H1 (cell line): ENCODE measurements at regions not wholly inside any gene's neighbourhood (a gene's known extent, or its start where the extent isn't known, plus 50 kb on each side); places are given as distances from the start of the nearest gene placed in this dataset.
A peak's percentile ranks its signal among the peaks of the same experiment; 100 is the strongest.

ENCODE experiments used
- CTCF ChIA-PET: fragments of 300-600 bp; sonication (Branson Sonifier 250); formaldehyde crosslinking; loops from one replicate; lab custom pipeline; 2021; ENCODE audit not compliant: partially characterized antibody; lab: Charles Lee
- POLR2A ChIA-PET: fragments of 300-600 bp; sonication (Branson Sonifier 250); formaldehyde crosslinking; loops from one replicate; lab custom pipeline; 2021; ENCODE audit warnings: inconsistent platforms; ENCODE audit not compliant: partially characterized antibody; lab: Charles Lee
- DNase-seq, 2 experiments: peaks; one replicate each; pipeline versions ENCODE4 v3.0.0 to v3.0.0-alpha.2; 2010 to 2022; ENCODE audit warnings: low spot score in 2 of 2, low read depth in 1 of 2, mixed read lengths in 1 of 2
- FAIRE-seq: peaks from 2 replicates; lab custom pipeline; 2011; peaks lifted over from hg19 to GRCh38; lab: Jason Lieb, UNC
- H2AFZ ChIP-seq: 2 replicates; pipeline ENCODE4 v1.8.1; 2012; ENCODE audit warnings: low read length, inconsistent platforms
- H2AK5ac ChIP-seq: 2 replicates; pipeline ENCODE4 v1.6.1; 2013; ENCODE audit warnings: low read depth, low read length
- H2BK120ac ChIP-seq: replicated peaks from 2 replicates; pipeline ENCODE3; 2013; ENCODE audit warnings: low read depth, low read length, inconsistent platforms
- H2BK12ac ChIP-seq: 2 replicates; pipeline ENCODE4 v1.6.1; 2013; ENCODE audit warnings: low read depth, low read length
- H2BK15ac ChIP-seq: 2 replicates; pipeline ENCODE4 v1.6.1; 2013; ENCODE audit warnings: low read length
- H2BK20ac ChIP-seq: 2 replicates; pipeline ENCODE4 v1.6.1; 2013; ENCODE audit warnings: low read length
- H2BK5ac ChIP-seq: 2 replicates; pipeline ENCODE4 v1.6.1; 2013; ENCODE audit warnings: low read depth, low read length
- H3K14ac ChIP-seq: 2 replicates; pipeline ENCODE4 v1.6.1; 2013; ENCODE audit warnings: inconsistent platforms; ENCODE audit not compliant: insufficient read length
- H3K18ac ChIP-seq: 2 replicates; pipeline ENCODE4 v1.6.1; 2013; ENCODE audit warnings: low read length; ENCODE audit errors: extremely low read depth
- H3K23ac ChIP-seq: 2 replicates; pipeline ENCODE4 v1.6.1; 2013; ENCODE audit warnings: inconsistent platforms; ENCODE audit not compliant: insufficient read length
- H3K23me2 ChIP-seq: 2 replicates; pipeline ENCODE4 v1.6.1; 2013; ENCODE audit warnings: low read depth, low read length
- H3K27ac ChIP-seq: 2 replicates; pipeline ENCODE4 v1.6.1; 2011; ENCODE audit warnings: low read depth, low read length, inconsistent platforms
- H3K27me3 ChIP-seq, 4 experiments: replicated peaks in 1 of 4; 1 replicate in 1 of 4; 2 replicates in 3 of 4; pipeline versions ENCODE4 v1.6.1 to v1.8.1; 2011 to 2013; ENCODE audit warnings: low read length in 3 of 4, mild to moderate bottlenecking in 3 of 4, inconsistent platforms in 2 of 4, mixed read lengths in 2 of 4, moderate library complexity in 1 of 4; ENCODE audit not compliant: control insufficient read depth in 3 of 4, insufficient read depth in 3 of 4; ENCODE audit errors: extremely low read depth in 1 of 4
- H3K36me3 ChIP-seq, 4 experiments: 2 replicates each; pipeline versions ENCODE4 v1.6.1 to v1.8.1; 2011 to 2013; ENCODE audit warnings: mild to moderate bottlenecking in 4 of 4, low read length in 3 of 4, moderate library complexity in 2 of 4, control low read depth in 1 of 4, inconsistent platforms in 1 of 4; ENCODE audit not compliant: insufficient read depth in 4 of 4, control insufficient read depth in 2 of 4
- H3K4ac ChIP-seq: replicated peaks from 2 replicates; pipeline ENCODE3; 2013; ENCODE audit warnings: low read length, low read depth, mixed read lengths, inconsistent platforms; ENCODE audit not compliant: insufficient read length
- H3K4me1 ChIP-seq, 4 experiments: replicated peaks in 1 of 4; 1 replicate in 1 of 4; 2 replicates in 3 of 4; pipeline versions ENCODE4 v1.6.1 to v1.8.1; 2011 to 2013; ENCODE audit warnings: low read length in 3 of 4, inconsistent platforms in 2 of 4, mixed read lengths in 1 of 4; ENCODE audit not compliant: insufficient read depth in 4 of 4, control insufficient read depth in 3 of 4
- H3K4me2 ChIP-seq, 2 experiments: 2 replicates each; pipeline versions ENCODE4 v1.6.1 to v1.8.1; 2011 to 2013; ENCODE audit warnings: low read depth in 2 of 2, low read length in 2 of 2, control low read depth in 1 of 2, inconsistent platforms in 1 of 2, mild to moderate bottlenecking in 1 of 2; ENCODE audit not compliant: insufficient read depth in 1 of 2
- H3K4me3 ChIP-seq, 4 experiments: fragments of 200-600, 300-600 bp in 1 of 4; sonication (generic), shearing (Covaris generic), sonication (Bioruptor Twin) in 1 of 4; 2 replicates each; pipeline versions ENCODE4 v1.5.1 to v1.8.1; 2011 to 2016; ENCODE audit warnings: low read length in 4 of 4, low read depth in 3 of 4, control low read depth in 2 of 4, inconsistent platforms in 2 of 4, mild to moderate bottlenecking in 2 of 4, mixed read lengths in 1 of 4, moderate library complexity in 1 of 4; ENCODE audit not compliant: insufficient read depth in 2 of 4; ENCODE audit errors: extremely low read depth in 1 of 4
- H3K56ac ChIP-seq: replicated peaks from 2 replicates; pipeline ENCODE3; 2013; ENCODE audit warnings: low read depth, mild to moderate bottlenecking, mixed read lengths, low read length, inconsistent platforms; ENCODE audit not compliant: insufficient read length
- H3K79me1 ChIP-seq: 2 replicates; pipeline ENCODE4 v1.6.1; 2013; ENCODE audit warnings: low read depth, low read length, control low read depth
- H3K79me2 ChIP-seq, 2 experiments: 2 replicates each; pipeline versions ENCODE4 v1.6.1 to v1.8.1; 2012 to 2013; ENCODE audit warnings: low read length in 2 of 2, mild to moderate bottlenecking in 2 of 2, inconsistent platforms in 1 of 2; ENCODE audit not compliant: insufficient read depth in 2 of 2, control insufficient read depth in 1 of 2
- H3K9ac ChIP-seq, 4 experiments: replicated peaks in 1 of 4; 1 replicate in 1 of 4; 2 replicates in 3 of 4; pipeline versions ENCODE4 v1.6.1 to v1.8.1; 2011 to 2013; ENCODE audit warnings: low read depth in 3 of 4, low read length in 3 of 4, control low read depth in 2 of 4, mild to moderate bottlenecking in 2 of 4, moderate library complexity in 2 of 4, inconsistent platforms in 1 of 4; ENCODE audit errors: extremely low read depth in 1 of 4
- H3K9me3 ChIP-seq, 2 experiments: 2 replicates each; pipeline versions ENCODE4 v1.6.1 to v1.8.1; 2012 to 2013; ENCODE audit warnings: mild to moderate bottlenecking in 2 of 2, moderate library complexity in 2 of 2, control low read depth in 1 of 2, inconsistent platforms in 1 of 2, low read depth in 1 of 2, low read length in 1 of 2, mixed read lengths in 1 of 2; ENCODE audit not compliant: insufficient read depth in 2 of 2
- H4K20me1 ChIP-seq, 2 experiments: replicated peaks in 1 of 2; 2 replicates each; pipeline versions ENCODE3 to v1.8.1; 2011 to 2013; ENCODE audit warnings: inconsistent platforms in 2 of 2, low read length in 2 of 2, mild to moderate bottlenecking in 1 of 2; ENCODE audit not compliant: insufficient read depth in 2 of 2, control insufficient read depth in 1 of 2
- H4K5ac ChIP-seq: 2 replicates; pipeline ENCODE4 v1.6.1; 2013; ENCODE audit warnings: low read length, low read depth, mixed read lengths, inconsistent platforms; ENCODE audit not compliant: insufficient read length
- H4K8ac ChIP-seq: 2 replicates; pipeline ENCODE4 v1.8.0; 2013; ENCODE audit warnings: mild to moderate bottlenecking, moderate library complexity, low read length, inconsistent platforms; ENCODE audit not compliant: insufficient read depth; ENCODE audit errors: extremely low read depth
- H4K91ac ChIP-seq: replicated peaks from 2 replicates; pipeline ENCODE3; 2013; ENCODE audit warnings: low read length, mixed read lengths, inconsistent platforms; ENCODE audit not compliant: insufficient read length
- GABPA ChIP-seq: IDR thresholded peaks from 2 replicates; pipeline ENCODE4 v1.6.1; 2011; ENCODE audit warnings: mild to moderate bottlenecking, low read length, moderate library complexity, borderline replicate concordance; ENCODE audit not compliant: insufficient read depth
- GTF2F1 ChIP-seq: IDR thresholded peaks from 2 replicates; pipeline ENCODE4 v1.6.1; 2012; ENCODE audit warnings: low read depth, low read length, improper control_type of control experiment, borderline replicate concordance
- MAFK ChIP-seq: IDR thresholded peaks from 2 replicates; pipeline ENCODE4 v1.6.1; 2012; ENCODE audit warnings: low read depth, mild to moderate bottlenecking, improper control_type of control experiment, low read length
- POLR2AphosphoS5 ChIP-seq: IDR thresholded peaks from 2 replicates; pipeline ENCODE4 v1.6.1; 2011; ENCODE audit warnings: low read depth, low read length
- SAP30 ChIP-seq: fragments of 300-600 bp; sonication (generic); IDR thresholded peaks from 2 replicates; pipeline ENCODE4 v1.7.1; 2012; ENCODE audit warnings: low read length, moderate library complexity, mild to moderate bottlenecking, inconsistent platforms; ENCODE audit not compliant: insufficient read depth, insufficient replicate concordance
- SIX5 ChIP-seq: IDR thresholded peaks from 2 replicates; pipeline ENCODE4 v1.6.1; 2011; ENCODE audit warnings: mild to moderate bottlenecking, low read depth, low read length
- SUZ12 ChIP-seq: fragments of 200-600 bp; sonication (generic); IDR thresholded peaks from 2 replicates; pipeline ENCODE4 v1.6.1; 2012; ENCODE audit warnings: mild to moderate bottlenecking, inconsistent platforms, low read length, moderate library complexity, mixed read lengths
- WGBS, 2 experiments: shearing (Covaris generic) in 1 of 2; methylation state at CpG; one replicate each; pipeline versions ENCODE4 v1.1.6 to v1.1.7; 2013 to 2015; ENCODE audit warnings: low lambda C conversion rate in 2 of 2, mixed read lengths in 2 of 2, inconsistent platforms in 1 of 2, low coverage in 1 of 2, missing lambda C conversion rate in 1 of 2; ENCODE audit not compliant: insufficient replicate concordance in 2 of 2, insufficient coverage in 1 of 2, insufficient read length in 1 of 2; ENCODE audit errors: extremely low coverage in 1 of 2, missing lambda C conversion rate in 1 of 2; 5-methylcytosine and 5-hydroxymethylcytosine counted together

- Histone ChIP-seq H3K23ac (no peak overlapping the region), H3K23me2 (no peaks in the 10 kb centered on the region), H3K18ac (no peak overlapping the region), H3K4ac (no peak overlapping the region), H3K27me3 (no peaks in the 10 kb centered on the region), H3K4me2 (no peak overlapping the region), H4K91ac (no peak overlapping the region), H3K4me1 (no peaks in the 10 kb centered on the region), H4K8ac (no peak overlapping the region), H3K4me3 (no peak overlapping the region), H2BK15ac (no peak overlapping the region), H4K20me1 (no peaks in the 10 kb centered on the region), H3K79me1 (no peaks in the 10 kb centered on the region), H3K14ac (no peak overlapping the region), H2AK5ac (no peak overlapping the region), H3K27ac (no peak overlapping the region), H4K5ac (no peak overlapping the region), H2BK12ac (no peak overlapping the region), H3K9me3 (peaks cover 0 to 4% of the 10 kb centered on the region in 2 experiments; a peak in 1 of 4 replicates), H3K36me3 (no peaks in the 10 kb centered on the region), H2AFZ (no peak overlapping the region), H2BK5ac (no peak overlapping the region), H2BK120ac (peak overlapping the region; percentile 75), H3K56ac (no peak overlapping the region), H2BK20ac (no peak overlapping the region), H3K79me2 (no peaks in the 10 kb centered on the region), H3K9ac (no peak overlapping the region)
- ChIA-PET POLR2A (no interaction called here), CTCF (no interaction called here)
- DNase-seq = no peak
- no peak for FAIRE-seq
- 90% methylated on average over 6 of the region's 6 CpGs; no CpG with 5 or more reads in 1 of the 2 experiments for WGBS, 2 experiments
- TF ChIP-seq GABPA = no peak
- TF ChIP-seq SIX5 = no peak
- TF ChIP-seq SUZ12 = no peak
- no peak for TF ChIP-seq SAP30
- no peak for TF ChIP-seq GTF2F1
- TF ChIP-seq POLR2AphosphoS5 = no peak
- no peak for TF ChIP-seq MAFK
Measured at GRCh38 chr3:26962492-26963360, 340.2 kb downstream of the LRRC3B start.
